ENCODE measurements at regions not wholly inside any gene's neighbourhood (a gene's known extent, or its start where the extent isn't known, plus 50 kb on each side); places are given as distances from the start of the nearest gene placed in this dataset.

DNA sequence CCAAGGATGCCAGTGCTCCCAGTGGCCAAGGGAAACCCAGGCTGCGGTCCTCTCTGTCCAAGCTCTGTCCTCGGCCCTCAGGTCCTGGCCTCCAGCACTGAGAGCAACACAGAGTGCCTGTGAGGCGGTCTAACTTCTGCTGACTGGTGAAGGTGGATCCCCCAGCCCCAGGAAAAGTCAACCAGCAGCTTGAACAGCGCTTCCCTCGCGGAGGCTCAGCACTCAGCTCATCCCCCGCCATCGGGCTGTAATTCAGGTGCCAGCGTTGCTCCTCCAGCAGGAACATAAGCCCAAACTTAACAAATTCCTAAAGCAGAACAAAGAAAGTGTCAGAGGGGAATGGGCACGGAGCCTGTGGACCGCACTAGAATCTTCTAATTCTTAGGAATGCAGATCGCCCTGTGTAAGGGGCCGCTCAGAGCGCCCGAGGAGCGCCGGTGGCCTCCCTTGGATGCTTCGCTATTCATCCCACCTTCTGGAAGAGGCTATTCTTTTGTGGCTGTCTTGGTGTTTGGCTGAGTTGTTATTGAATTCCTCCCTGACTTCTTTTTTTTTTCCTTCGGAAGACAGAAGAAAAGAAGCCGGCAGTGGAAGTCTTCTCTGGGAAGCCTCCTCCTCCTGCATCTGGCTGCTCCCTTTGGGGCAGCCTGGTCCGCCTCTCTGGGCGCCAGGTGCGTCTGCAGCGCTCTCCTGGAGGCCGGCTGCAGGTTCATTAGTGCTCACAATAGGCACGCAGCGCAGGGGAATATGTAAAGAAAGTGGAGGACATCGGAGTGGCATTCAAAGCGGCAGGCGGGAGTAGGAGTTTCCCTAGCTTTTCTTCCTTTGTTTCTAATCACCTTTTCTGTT lies 905.6 kb downstream of the TSN start (continued):
- TF ChIP-seq, protein P1, sequence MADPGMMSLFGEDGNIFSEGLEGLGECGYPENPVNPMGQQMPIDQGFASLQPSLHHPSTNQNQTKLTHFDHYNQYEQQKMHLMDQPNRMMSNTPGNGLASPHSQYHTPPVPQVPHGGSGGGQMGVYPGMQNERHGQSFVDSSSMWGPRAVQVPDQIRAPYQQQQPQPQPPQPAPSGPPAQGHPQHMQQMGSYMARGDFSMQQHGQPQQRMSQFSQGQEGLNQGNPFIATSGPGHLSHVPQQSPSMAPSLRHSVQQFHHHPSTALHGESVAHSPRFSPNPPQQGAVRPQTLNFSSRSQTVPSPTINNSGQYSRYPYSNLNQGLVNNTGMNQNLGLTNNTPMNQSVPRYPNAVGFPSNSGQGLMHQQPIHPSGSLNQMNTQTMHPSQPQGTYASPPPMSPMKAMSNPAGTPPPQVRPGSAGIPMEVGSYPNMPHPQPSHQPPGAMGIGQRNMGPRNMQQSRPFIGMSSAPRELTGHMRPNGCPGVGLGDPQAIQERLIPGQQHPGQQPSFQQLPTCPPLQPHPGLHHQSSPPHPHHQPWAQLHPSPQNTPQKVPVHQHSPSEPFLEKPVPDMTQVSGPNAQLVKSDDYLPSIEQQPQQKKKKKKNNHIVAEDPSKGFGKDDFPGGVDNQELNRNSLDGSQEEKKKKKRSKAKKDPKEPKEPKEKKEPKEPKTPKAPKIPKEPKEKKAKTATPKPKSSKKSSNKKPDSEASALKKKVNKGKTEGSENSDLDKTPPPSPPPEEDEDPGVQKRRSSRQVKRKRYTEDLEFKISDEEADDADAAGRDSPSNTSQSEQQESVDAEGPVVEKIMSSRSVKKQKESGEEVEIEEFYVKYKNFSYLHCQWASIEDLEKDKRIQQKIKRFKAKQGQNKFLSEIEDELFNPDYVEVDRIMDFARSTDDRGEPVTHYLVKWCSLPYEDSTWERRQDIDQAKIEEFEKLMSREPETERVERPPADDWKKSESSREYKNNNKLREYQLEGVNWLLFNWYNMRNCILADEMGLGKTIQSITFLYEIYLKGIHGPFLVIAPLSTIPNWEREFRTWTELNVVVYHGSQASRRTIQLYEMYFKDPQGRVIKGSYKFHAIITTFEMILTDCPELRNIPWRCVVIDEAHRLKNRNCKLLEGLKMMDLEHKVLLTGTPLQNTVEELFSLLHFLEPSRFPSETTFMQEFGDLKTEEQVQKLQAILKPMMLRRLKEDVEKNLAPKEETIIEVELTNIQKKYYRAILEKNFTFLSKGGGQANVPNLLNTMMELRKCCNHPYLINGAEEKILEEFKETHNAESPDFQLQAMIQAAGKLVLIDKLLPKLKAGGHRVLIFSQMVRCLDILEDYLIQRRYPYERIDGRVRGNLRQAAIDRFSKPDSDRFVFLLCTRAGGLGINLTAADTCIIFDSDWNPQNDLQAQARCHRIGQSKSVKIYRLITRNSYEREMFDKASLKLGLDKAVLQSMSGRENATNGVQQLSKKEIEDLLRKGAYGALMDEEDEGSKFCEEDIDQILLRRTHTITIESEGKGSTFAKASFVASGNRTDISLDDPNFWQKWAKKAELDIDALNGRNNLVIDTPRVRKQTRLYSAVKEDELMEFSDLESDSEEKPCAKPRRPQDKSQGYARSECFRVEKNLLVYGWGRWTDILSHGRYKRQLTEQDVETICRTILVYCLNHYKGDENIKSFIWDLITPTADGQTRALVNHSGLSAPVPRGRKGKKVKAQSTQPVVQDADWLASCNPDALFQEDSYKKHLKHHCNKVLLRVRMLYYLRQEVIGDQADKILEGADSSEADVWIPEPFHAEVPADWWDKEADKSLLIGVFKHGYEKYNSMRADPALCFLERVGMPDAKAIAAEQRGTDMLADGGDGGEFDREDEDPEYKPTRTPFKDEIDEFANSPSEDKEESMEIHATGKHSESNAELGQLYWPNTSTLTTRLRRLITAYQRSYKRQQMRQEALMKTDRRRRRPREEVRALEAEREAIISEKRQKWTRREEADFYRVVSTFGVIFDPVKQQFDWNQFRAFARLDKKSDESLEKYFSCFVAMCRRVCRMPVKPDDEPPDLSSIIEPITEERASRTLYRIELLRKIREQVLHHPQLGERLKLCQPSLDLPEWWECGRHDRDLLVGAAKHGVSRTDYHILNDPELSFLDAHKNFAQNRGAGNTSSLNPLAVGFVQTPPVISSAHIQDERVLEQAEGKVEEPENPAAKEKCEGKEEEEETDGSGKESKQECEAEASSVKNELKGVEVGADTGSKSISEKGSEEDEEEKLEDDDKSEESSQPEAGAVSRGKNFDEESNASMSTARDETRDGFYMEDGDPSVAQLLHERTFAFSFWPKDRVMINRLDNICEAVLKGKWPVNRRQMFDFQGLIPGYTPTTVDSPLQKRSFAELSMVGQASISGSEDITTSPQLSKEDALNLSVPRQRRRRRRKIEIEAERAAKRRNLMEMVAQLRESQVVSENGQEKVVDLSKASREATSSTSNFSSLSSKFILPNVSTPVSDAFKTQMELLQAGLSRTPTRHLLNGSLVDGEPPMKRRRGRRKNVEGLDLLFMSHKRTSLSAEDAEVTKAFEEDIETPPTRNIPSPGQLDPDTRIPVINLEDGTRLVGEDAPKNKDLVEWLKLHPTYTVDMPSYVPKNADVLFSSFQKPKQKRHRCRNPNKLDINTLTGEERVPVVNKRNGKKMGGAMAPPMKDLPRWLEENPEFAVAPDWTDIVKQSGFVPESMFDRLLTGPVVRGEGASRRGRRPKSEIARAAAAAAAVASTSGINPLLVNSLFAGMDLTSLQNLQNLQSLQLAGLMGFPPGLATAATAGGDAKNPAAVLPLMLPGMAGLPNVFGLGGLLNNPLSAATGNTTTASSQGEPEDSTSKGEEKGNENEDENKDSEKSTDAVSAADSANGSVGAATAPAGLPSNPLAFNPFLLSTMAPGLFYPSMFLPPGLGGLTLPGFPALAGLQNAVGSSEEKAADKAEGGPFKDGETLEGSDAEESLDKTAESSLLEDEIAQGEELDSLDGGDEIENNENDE (IDR thresholded peaks at IDR 0.05; ENCODE audit: insufficient replicate concordance, low read length): peak; percentile 77
- no peak for TF ChIP-seq PHF8 (conservative IDR thresholded peaks at IDR 0.05; ENCODE audit: low read depth, low read length)
- peak; percentile 8 to 24; a peak in 2 of 4 replicates for TF ChIP-seq RAD21 (IDR thresholded peaks at IDR 0.05 in 1 of 2, conservative IDR thresholded peaks at IDR 0.05 in 1 of 2; ENCODE audit: low read depth in 2 of 2, low read length in 2 of 2)
- peak in 1 of 2 experiments; percentile 75; a peak in 2 of 3 replicates for TF ChIP-seq POLR2A (IDR thresholded peaks at IDR 0.05; ENCODE audit: control extremely low read depth in 1 of 2, low read depth in 2 of 2, low read length in 2 of 2)
- TF ChIP-seq SIN3A (conservative IDR thresholded peaks at IDR 0.05 in 1 of 2, IDR thresholded peaks at IDR 0.05 in 1 of 2; ENCODE audit: low read depth in 1 of 2, low read length in 2 of 2): no peak
- no peak for TF ChIP-seq RFX5 (IDR thresholded peaks at IDR 0.05; ENCODE audit: borderline replicate concordance, low read depth, low read length)
- peak; percentile 91 for TF ChIP-seq TCF12 (IDR thresholded peaks at IDR 0.05; ENCODE audit: low read depth, low read length)
- TF ChIP-seq BACH1 (IDR thresholded peaks at IDR 0.05; ENCODE audit: low read length): no peak
- TF ChIP-seq MAFK (IDR thresholded peaks at IDR 0.05; ENCODE audit: low read depth, low read length): no peak
- no peak for TF ChIP-seq BCL11A (IDR thresholded peaks at IDR 0.05; ENCODE audit: low read depth in 2 of 2, low read length in 2 of 2)
